ENCODE measurements at regions not wholly inside any gene's neighbourhood (a gene's known extent, or its start where the extent isn't known, plus 50 kb on each side); places are given as distances from the start of the nearest gene placed in this dataset.
"Not testable (repeated sequence)": the region's sequence is repeated elsewhere in the genome, so short reads cannot be mapped to it uniquely, and the experiment has no call there.

DNA sequence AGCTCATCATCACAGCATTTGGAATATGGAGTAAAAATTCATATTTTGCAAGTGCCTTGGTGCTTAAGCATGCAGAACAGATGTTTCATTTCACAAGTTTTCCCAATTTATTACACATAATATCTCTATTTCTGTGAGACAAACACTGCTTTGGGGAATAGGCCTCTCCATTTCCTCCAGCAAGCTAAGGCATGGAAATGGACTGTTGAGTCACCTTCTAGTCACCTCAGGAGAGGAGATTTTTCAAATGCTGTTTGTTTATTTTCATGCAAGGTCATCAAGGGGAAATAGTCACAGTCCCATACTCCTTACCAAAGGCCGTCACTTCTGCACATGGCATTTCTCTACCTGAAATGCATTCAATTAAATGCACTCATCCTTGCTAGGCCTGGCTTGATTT is 57.4 kb upstream of the NUTM2D start:
- H3K4me1 ChIP-seq; H3K4me3 ChIP-seq; H3K27me3 ChIP-seq; intact Hi-C loops (cut with DNase I); H3K27ac ChIP-seq; DNase-seq (ENCODE audit: extremely low spot score in 2 of 2); H3K9me3 ChIP-seq; H3K36me3 ChIP-seq: not testable (repeated sequence)

DNA sequence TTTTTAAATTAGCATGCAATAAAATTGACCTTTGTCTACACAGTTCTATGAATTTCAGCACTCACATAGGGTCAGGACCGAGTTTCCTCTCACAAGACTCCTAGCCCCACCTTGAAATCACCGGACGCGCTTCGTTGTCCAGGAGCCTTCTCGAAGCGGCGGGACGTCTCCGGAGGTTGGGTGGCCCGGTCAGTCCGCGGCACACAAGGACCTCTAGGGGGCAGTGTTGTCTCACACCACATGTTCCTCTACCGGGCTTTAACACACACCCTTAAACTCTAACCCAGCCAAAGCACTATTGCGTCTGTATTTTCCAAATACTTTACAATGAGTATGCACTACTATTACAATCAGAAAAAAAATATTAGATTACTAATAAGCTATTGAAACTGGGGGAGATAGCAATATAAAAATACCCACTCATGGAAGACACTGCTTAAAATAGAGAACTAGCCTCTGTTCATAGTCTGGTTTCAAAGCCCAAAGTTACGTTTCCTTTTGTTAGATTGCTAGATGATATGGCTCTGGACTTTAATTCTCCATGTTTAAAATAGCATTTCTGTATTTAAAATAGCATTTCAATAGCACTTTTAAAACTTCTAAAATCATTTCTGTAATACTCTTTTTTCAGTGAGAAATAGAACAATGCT is 56.0 kb upstream of the NUTM2D start:
- H3K27me3 ChIP-seq; H3K36me3 ChIP-seq; H3K27ac ChIP-seq; DNase-seq (ENCODE audit: extremely low spot score in 2 of 2); H3K4me3 ChIP-seq; H3K9me3 ChIP-seq; H3K4me1 ChIP-seq; intact Hi-C loops (cut with DNase I): not testable (repeated sequence)
- TF ChIP-seq, protein P1, sequence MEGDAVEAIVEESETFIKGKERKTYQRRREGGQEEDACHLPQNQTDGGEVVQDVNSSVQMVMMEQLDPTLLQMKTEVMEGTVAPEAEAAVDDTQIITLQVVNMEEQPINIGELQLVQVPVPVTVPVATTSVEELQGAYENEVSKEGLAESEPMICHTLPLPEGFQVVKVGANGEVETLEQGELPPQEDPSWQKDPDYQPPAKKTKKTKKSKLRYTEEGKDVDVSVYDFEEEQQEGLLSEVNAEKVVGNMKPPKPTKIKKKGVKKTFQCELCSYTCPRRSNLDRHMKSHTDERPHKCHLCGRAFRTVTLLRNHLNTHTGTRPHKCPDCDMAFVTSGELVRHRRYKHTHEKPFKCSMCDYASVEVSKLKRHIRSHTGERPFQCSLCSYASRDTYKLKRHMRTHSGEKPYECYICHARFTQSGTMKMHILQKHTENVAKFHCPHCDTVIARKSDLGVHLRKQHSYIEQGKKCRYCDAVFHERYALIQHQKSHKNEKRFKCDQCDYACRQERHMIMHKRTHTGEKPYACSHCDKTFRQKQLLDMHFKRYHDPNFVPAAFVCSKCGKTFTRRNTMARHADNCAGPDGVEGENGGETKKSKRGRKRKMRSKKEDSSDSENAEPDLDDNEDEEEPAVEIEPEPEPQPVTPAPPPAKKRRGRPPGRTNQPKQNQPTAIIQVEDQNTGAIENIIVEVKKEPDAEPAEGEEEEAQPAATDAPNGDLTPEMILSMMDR (IDR thresholded peaks at IDR 0.05): peak in 1 of 3 experiments; percentile 12

DNA sequence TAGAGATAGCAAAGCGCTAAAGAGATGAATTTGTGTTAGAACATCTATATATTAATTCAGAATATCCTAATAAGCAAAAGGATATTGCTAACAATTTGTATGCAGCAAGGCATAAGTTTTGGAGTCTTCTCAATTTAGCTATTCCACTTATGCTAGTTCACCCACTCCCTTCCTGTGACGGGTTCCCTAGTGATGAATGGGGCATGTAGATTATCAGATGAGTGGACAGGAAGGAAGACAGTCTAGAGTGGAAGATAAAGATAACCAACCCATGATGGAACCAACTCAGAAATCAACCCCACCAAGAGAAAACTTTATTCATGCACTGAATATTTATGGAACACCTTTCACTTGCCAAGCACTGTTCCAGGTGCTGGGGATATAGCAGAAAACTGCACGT is 55.4 kb upstream of the NUTM2D start:
- intact Hi-C loops (cut with DNase I); H3K27ac ChIP-seq; H3K27me3 ChIP-seq; DNase-seq (ENCODE audit: extremely low spot score in 2 of 2); H3K36me3 ChIP-seq; H3K9me3 ChIP-seq; H3K4me1 ChIP-seq; H3K4me3 ChIP-seq: not testable (repeated sequence)

DNA sequence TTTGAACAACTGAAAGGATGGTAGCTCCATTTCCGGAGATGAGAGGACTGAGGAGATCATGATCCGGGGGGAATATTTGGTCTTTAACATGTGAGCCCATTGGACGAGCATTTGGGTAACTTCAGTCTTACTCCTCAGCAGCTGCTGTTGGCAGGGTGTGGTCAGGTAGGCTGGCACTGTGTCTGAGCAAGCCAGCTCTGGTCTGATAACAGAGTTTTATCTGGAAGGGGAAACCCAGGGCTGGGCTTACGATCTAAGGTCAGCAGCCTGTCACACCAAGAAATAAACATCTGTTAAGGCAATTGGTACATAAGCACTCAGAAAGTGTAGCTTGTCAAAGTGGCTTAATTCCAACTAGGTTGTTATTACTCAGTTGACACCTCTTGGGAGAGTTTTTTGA is 53.8 kb upstream of the NUTM2D start:
- DNase-seq (ENCODE audit: extremely low spot score in 2 of 2); H3K36me3 ChIP-seq; H3K4me3 ChIP-seq; H3K27me3 ChIP-seq; H3K9me3 ChIP-seq; H3K27ac ChIP-seq; intact Hi-C loops (cut with DNase I); H3K4me1 ChIP-seq: not testable (repeated sequence)

DNA sequence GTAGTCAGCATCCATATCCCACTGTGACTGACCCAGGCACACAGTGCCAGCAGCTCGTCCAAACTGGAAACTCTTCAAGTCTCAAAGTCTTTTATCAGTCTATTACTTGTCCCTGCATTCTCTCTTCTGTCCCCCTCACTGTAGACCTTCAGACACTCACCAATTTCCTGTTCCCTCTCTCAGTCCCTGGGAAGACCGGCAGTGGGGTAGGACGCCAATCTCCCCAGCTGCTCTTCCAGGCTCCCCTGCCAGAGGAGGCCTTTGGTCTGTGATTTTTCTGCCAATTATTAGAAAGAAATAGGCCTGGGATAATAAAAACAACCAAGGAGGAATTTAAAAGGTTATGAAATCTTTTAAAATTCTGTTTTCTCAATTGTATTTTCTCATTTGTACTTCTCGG is 50.9 kb upstream of the NUTM2D start:
- DNase-seq (ENCODE audit: extremely low spot score in 2 of 2); intact Hi-C loops (cut with DNase I); H3K4me3 ChIP-seq; H3K4me1 ChIP-seq; H3K27me3 ChIP-seq; H3K9me3 ChIP-seq; H3K36me3 ChIP-seq; H3K27ac ChIP-seq: not testable (repeated sequence)

All from vagina (tissue), 2 donors.